MM.1S (cell line): ENCODE measurements at regions not wholly inside any gene's neighbourhood (a gene's known extent, or its start where the extent isn't known, plus 50 kb on each side); places are given as distances from the start of the nearest gene placed in this dataset.
"Not testable (repeated sequence)": the region's sequence is repeated elsewhere in the genome, so short reads cannot be mapped to it uniquely, and the experiment has no call there.

Experiments used
- EZH2 ChIP-seq: fragments of 300-600 bp; sonication (generic); optimal IDR thresholded peaks from 2 replicates; pipeline ENCODE3; 2017; ENCODE audit warnings: low read depth, mild to moderate bottlenecking, antibody characterized with exemption, low read length, mixed read lengths
- EZH2phosphoT487 ChIP-seq: fragments of 300-600 bp; sonication (generic); IDR thresholded peaks from 2 replicates; pipeline ENCODE4 v1.6.1; 2018; ENCODE audit warnings: antibody characterized with exemption, low read length
- TF ChIP-seq, protein P1 (sequence below): fragments of 300-600 bp; sonication (generic); IDR thresholded peaks from 2 replicates; pipeline ENCODE4 v1.5.1; 2016; ENCODE audit warnings: antibody characterized with exemption, low read length, mixed read lengths

DNA sequence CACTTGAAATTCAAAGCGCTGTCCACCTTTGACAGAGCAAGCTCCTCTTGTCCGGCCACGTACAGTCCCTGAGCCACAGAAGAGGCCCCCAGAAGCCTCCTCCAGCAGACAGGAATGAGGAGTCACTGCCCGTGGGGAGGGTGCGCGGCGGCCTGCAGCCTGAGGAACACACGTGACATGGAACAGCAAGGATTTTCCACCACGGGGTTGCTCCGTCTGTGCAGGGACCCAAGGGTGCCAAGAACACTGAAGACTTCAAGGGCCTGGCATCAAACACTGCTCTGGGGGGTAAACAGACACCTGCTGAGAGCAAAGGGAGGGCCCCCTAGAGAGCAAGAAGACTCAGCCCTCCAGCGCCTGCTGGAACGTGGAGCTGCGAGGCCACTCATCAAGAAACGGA, 237.9 kb upstream of the SGCG start:
- TF ChIP-seq, protein P1, sequence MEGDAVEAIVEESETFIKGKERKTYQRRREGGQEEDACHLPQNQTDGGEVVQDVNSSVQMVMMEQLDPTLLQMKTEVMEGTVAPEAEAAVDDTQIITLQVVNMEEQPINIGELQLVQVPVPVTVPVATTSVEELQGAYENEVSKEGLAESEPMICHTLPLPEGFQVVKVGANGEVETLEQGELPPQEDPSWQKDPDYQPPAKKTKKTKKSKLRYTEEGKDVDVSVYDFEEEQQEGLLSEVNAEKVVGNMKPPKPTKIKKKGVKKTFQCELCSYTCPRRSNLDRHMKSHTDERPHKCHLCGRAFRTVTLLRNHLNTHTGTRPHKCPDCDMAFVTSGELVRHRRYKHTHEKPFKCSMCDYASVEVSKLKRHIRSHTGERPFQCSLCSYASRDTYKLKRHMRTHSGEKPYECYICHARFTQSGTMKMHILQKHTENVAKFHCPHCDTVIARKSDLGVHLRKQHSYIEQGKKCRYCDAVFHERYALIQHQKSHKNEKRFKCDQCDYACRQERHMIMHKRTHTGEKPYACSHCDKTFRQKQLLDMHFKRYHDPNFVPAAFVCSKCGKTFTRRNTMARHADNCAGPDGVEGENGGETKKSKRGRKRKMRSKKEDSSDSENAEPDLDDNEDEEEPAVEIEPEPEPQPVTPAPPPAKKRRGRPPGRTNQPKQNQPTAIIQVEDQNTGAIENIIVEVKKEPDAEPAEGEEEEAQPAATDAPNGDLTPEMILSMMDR: not testable (repeated sequence)
- TF ChIP-seq EZH2phosphoT487, EZH2: not testable (repeated sequence)
